DND-41 (cell line): ENCODE measurements at regions not wholly inside any gene's neighbourhood (a gene's known extent, or its start where the extent isn't known, plus 50 kb on each side); places are given as distances from the start of the nearest gene placed in this dataset.
A peak's percentile ranks its signal among the peaks of the same experiment; 100 is the strongest.

Source experiments
- EZH2 ChIP-seq: IDR thresholded peaks from 3 replicates; pipeline ENCODE4 v1.6.1; 2012; ENCODE audit warnings: borderline replicate concordance, low read depth, mild to moderate bottlenecking, moderate library complexity, low read length, inconsistent platforms; ENCODE audit not compliant: severe bottlenecking
- TF ChIP-seq, protein P1 (sequence below): IDR thresholded peaks from 2 replicates; pipeline ENCODE4 v1.5.1; 2012; ENCODE audit warnings: borderline replicate concordance, low read length, moderate library complexity, mild to moderate bottlenecking; ENCODE audit not compliant: poor library complexity, severe bottlenecking; ENCODE audit errors: extremely low read depth

DNA sequence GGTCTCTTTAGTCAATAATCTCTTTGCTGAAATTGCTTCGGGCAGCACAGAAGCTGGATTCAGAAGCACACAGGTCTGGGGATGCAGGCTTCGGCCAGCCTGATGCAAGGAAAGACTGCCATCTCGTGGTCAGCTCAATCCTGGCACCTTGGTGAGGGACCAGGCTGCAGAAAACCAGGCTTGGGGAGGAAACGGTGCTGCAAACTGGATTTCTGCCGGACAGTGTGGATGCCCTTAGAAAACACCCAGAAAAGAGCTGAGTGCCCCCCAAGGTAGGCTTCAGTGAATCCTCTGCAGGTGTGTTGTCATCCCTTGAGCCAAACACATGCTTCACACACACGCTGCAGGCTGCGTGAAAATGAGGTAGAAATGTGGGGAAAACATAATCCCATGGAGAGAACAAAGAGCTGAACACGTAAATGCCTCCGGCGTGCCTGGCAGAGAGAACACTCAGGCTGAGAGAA is 89.8 kb upstream of the PAX1 start:
- TF ChIP-seq, protein P1, sequence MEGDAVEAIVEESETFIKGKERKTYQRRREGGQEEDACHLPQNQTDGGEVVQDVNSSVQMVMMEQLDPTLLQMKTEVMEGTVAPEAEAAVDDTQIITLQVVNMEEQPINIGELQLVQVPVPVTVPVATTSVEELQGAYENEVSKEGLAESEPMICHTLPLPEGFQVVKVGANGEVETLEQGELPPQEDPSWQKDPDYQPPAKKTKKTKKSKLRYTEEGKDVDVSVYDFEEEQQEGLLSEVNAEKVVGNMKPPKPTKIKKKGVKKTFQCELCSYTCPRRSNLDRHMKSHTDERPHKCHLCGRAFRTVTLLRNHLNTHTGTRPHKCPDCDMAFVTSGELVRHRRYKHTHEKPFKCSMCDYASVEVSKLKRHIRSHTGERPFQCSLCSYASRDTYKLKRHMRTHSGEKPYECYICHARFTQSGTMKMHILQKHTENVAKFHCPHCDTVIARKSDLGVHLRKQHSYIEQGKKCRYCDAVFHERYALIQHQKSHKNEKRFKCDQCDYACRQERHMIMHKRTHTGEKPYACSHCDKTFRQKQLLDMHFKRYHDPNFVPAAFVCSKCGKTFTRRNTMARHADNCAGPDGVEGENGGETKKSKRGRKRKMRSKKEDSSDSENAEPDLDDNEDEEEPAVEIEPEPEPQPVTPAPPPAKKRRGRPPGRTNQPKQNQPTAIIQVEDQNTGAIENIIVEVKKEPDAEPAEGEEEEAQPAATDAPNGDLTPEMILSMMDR: peak; percentile 89
- no peak for TF ChIP-seq EZH2
